NB4 (cell line): ENCODE measurements at regions not wholly inside any gene's neighbourhood (a gene's known extent, or its start where the extent isn't known, plus 50 kb on each side); places are given as distances from the start of the nearest gene placed in this dataset.

Experiments
- CTCF ChIP-seq: IDR thresholded peaks from one replicate; pipeline ENCODE4 v1.5.1; 2012; ENCODE audit warnings: low read depth, low read length
- POLR2A ChIP-seq: IDR thresholded peaks from 2 replicates; pipeline ENCODE4 v1.6.1; 2011; ENCODE audit warnings: mild to moderate bottlenecking; ENCODE audit not compliant: insufficient read length; ENCODE audit errors: extremely low read depth

GRCh38 chr14:22071006-22071405 is 397.4 kb upstream of the OR4E1 start:
- TF ChIP-seq CTCF (no peak), POLR2A (no peak)
